CD14-positive monocyte (primary cell): ENCODE measurements at regions not wholly inside any gene's neighbourhood (a gene's known extent, or its start where the extent isn't known, plus 50 kb on each side); places are given as distances from the start of the nearest gene placed in this dataset.

Experiments
- DNase-seq, 3 donors: peaks; one replicate each; pipeline ENCODE4 v3.0.0-alpha.2; 2011 to 2022
- H2AFZ ChIP-seq: 2 replicates; pipeline ENCODE4 v1.6.0; 2012; ENCODE audit warnings: mild to moderate bottlenecking, low read depth, low read length, inconsistent platforms; ENCODE audit not compliant: insufficient read depth, poor library complexity, severe bottlenecking
- H3K27ac ChIP-seq, 2 donors: 1 replicate in 1 of 2; 2 replicates in 1 of 2; pipeline ENCODE4 v1.5.1; 2012 to 2013; ENCODE audit warnings: low read length in 2 of 2, control low read depth in 1 of 2, inconsistent platforms in 1 of 2, low read depth in 1 of 2, mild to moderate bottlenecking in 1 of 2
- H3K27me3 ChIP-seq, 2 donors: one replicate each; pipeline versions ENCODE4 v1.6.0 to v1.6.1; 2011 to 2013; ENCODE audit warnings: low read length in 2 of 2; ENCODE audit not compliant: control insufficient read depth in 2 of 2, insufficient read depth in 2 of 2
- H3K36me3 ChIP-seq, 2 donors: replicated peaks in 1 of 2; 1 replicate in 1 of 2; 2 replicates in 1 of 2; pipeline versions ENCODE4 v1.5.1 to v1.6.1; 2012 to 2013; ENCODE audit warnings: low read length in 2 of 2, control low read depth in 1 of 2, inconsistent platforms in 1 of 2, mild to moderate bottlenecking in 1 of 2; ENCODE audit not compliant: insufficient read depth in 2 of 2, control insufficient read depth in 1 of 2
- H3K4me1 ChIP-seq, 2 donors: 1 replicate in 1 of 2; 2 replicates in 1 of 2; pipeline versions ENCODE4 v1.5.1 to v1.6.1; 2012 to 2013; ENCODE audit warnings: low read length in 2 of 2, control low read depth in 1 of 2, inconsistent platforms in 1 of 2, mild to moderate bottlenecking in 1 of 2, moderate library complexity in 1 of 2; ENCODE audit not compliant: insufficient read depth in 2 of 2, control insufficient read depth in 1 of 2
- H3K4me2 ChIP-seq: replicated peaks from 2 replicates; pipeline ENCODE3; 2012; ENCODE audit warnings: low read length, moderate library complexity, mild to moderate bottlenecking; ENCODE audit not compliant: poor library complexity, severe bottlenecking; ENCODE audit errors: extremely low read depth
- H3K4me3 ChIP-seq, 3 experiments: fragments of 200-600 bp in 1 of 3; sonication (generic) in 1 of 3; replicated peaks in 1 of 3; 1 replicate in 2 of 3; 2 replicates in 1 of 3; pipeline ENCODE4 v1.5.1; 2011 to 2013; ENCODE audit warnings: low read length in 3 of 3, mild to moderate bottlenecking in 3 of 3, control low read depth in 2 of 3, low read depth in 2 of 3, inconsistent platforms in 1 of 3, moderate library complexity in 1 of 3
- H3K79me2 ChIP-seq: 2 replicates; pipeline ENCODE4 v1.6.0; 2012; ENCODE audit warnings: mild to moderate bottlenecking, control low read depth, inconsistent platforms, low read length, moderate library complexity; ENCODE audit not compliant: insufficient read depth
- H3K9ac ChIP-seq: 2 replicates; pipeline ENCODE4 v1.6.0; 2017; ENCODE audit warnings: low read length, mild to moderate bottlenecking; ENCODE audit not compliant: insufficient read depth, poor library complexity, severe bottlenecking
- H3K9me3 ChIP-seq, 2 donors: replicated peaks in 1 of 2; 1 replicate in 1 of 2; 2 replicates in 1 of 2; pipeline versions ENCODE4 v1.5.1 to v1.6.1; 2012 to 2013; ENCODE audit warnings: low read length in 2 of 2, control low read depth in 1 of 2; ENCODE audit not compliant: control insufficient read depth in 1 of 2, insufficient read depth in 1 of 2
- H4K20me1 ChIP-seq: 2 replicates; pipeline ENCODE4 v1.6.0; 2012; ENCODE audit warnings: mild to moderate bottlenecking, low read length, control low read depth, moderate library complexity; ENCODE audit not compliant: insufficient read depth
- H3K27ac Mint-ChIP-seq, 7 donors: one replicate each; pipeline ENCODE4 v1.8.0; 2020; ENCODE audit warnings: mild to moderate bottlenecking in 7 of 7, mixed read lengths in 7 of 7, moderate library complexity in 6 of 7, inconsistent platforms in 2 of 7
- H3K27me3 Mint-ChIP-seq, 3 donors: one replicate each; pipeline ENCODE4 v1.8.0; 2021 to 2022; ENCODE audit warnings: low read depth in 3 of 3, mild to moderate bottlenecking in 3 of 3, mixed read lengths in 3 of 3, moderate library complexity in 3 of 3, inconsistent platforms in 1 of 3
- H3K36me3 Mint-ChIP-seq, 2 donors: one replicate each; pipeline ENCODE4 v1.8.0; 2020; ENCODE audit warnings: mixed read lengths in 2 of 2, inconsistent platforms in 1 of 2, mild to moderate bottlenecking in 1 of 2
- H3K4me1 Mint-ChIP-seq: one replicate; pipeline ENCODE4 v1.8.0; 2020; ENCODE audit warnings: mild to moderate bottlenecking, mixed read lengths
- H3K4me3 Mint-ChIP-seq, 2 donors: one replicate each; pipeline ENCODE4 v1.8.0; 2020; ENCODE audit warnings: mild to moderate bottlenecking in 2 of 2, mixed read lengths in 2 of 2, moderate library complexity in 1 of 2
- H3K9me3 Mint-ChIP-seq, 7 donors: one replicate each; pipeline ENCODE4 v1.8.0; 2020 to 2022; ENCODE audit warnings: mixed read lengths in 7 of 7, mild to moderate bottlenecking in 6 of 7, moderate library complexity in 6 of 7, inconsistent platforms in 2 of 7
- WGBS: methylation state at CpG from one replicate; pipeline ENCODE4 v1.1.5; 2013; ENCODE audit warnings: missing lambda C conversion rate; ENCODE audit not compliant: insufficient coverage; 5-methylcytosine and 5-hydroxymethylcytosine counted together
- intact Hi-C, 2 donors: fragments of 100-400 bp; cut with micrococcal nuclease; formaldehyde crosslinking; loops; one replicate each; pipeline versions ENCODE4 v1.15.0 to v1.15.1; 2023
- TF ChIP-seq, protein P1 (sequence below): fragments of 200-600 bp; IDR thresholded peaks from one replicate; pipeline ENCODE4 v1.8.0; 2022; ENCODE audit warnings: antibody characterized with exemption, mild to moderate bottlenecking

- Mint-ChIP-seq H3K4me3 (peak overlapping the region; percentile 85 to 100), H3K9me3 (no peaks in the 10 kb centered on the region), H3K36me3 (no peaks in the 10 kb centered on the region), H3K27ac (peak overlapping the region; percentile 89 to 98 (median 95)), H3K4me1 (peaks cover 18% of the 10 kb centered on the region), H3K27me3 (no peaks in the 10 kb centered on the region)
- Histone ChIP-seq H2AFZ (peak overlapping the region; percentile 68), H3K9ac (peak overlapping the region; percentile 38), H3K36me3 (no peaks in the 10 kb centered on the region), H3K27me3 (no peaks in the 10 kb centered on the region), H3K27ac (peak overlapping the region; percentile 80 to 81), H3K79me2 (no peaks in the 10 kb centered on the region), H3K9me3 (no peaks in the 10 kb centered on the region), H3K4me2 (peak overlapping the region; percentile 69), H3K4me3 (peak overlapping the region; percentile 43 to 69 (median 66)), H3K4me1 (peaks cover 12 to 16% of the 10 kb centered on the region in 2 donors), H4K20me1 (no peaks in the 10 kb centered on the region)
- DNase-seq, result no peak
- intact Hi-C loops, result loop anchor here in 1 of 2 donors (10.0 kb wide), 1 partner anchor 903 kb away; the partner anchor contains the start of gene ANKRD50
- no CpG with 5 or more reads among the region's 3 CpGs for WGBS
- TF ChIP-seq, protein P1, sequence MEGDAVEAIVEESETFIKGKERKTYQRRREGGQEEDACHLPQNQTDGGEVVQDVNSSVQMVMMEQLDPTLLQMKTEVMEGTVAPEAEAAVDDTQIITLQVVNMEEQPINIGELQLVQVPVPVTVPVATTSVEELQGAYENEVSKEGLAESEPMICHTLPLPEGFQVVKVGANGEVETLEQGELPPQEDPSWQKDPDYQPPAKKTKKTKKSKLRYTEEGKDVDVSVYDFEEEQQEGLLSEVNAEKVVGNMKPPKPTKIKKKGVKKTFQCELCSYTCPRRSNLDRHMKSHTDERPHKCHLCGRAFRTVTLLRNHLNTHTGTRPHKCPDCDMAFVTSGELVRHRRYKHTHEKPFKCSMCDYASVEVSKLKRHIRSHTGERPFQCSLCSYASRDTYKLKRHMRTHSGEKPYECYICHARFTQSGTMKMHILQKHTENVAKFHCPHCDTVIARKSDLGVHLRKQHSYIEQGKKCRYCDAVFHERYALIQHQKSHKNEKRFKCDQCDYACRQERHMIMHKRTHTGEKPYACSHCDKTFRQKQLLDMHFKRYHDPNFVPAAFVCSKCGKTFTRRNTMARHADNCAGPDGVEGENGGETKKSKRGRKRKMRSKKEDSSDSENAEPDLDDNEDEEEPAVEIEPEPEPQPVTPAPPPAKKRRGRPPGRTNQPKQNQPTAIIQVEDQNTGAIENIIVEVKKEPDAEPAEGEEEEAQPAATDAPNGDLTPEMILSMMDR, result no peak
Observed at GRCh38 chr4:123812066-123812390, 415.4 kb downstream of the SPRY1 start.

GRCh38 chr4:123813901-123814300 is 417.3 kb downstream of the SPRY1 start:
- Histone ChIP-seq H3K4me3 (no peak overlapping the region), H4K20me1 (no peaks in the 10 kb centered on the region), H3K27ac (no peak overlapping the region), H3K79me2 (no peaks in the 10 kb centered on the region), H3K4me1 (peaks cover 16 to 19% of the 10 kb centered on the region in 2 donors), H2AFZ (no peak overlapping the region), H3K4me2 (no peak overlapping the region), H3K9ac (no peak overlapping the region), H3K27me3 (no peaks in the 10 kb centered on the region), H3K36me3 (no peaks in the 10 kb centered on the region), H3K9me3 (no peaks in the 10 kb centered on the region)
- no peaks in the 10 kb centered on the region for H3K36me3 Mint-ChIP-seq
- H3K27me3 Mint-ChIP-seq, result no peaks in the 10 kb centered on the region
- TF ChIP-seq, protein P1, result no peak
- H3K4me3 Mint-ChIP-seq, result no peak overlapping the region
- H3K9me3 Mint-ChIP-seq, result no peaks in the 10 kb centered on the region
- DNase-seq, result no peak
- intact Hi-C loops, result loop anchor here in 1 of 2 donors (10.0 kb wide), 1 partner anchor 901 kb away; the partner anchor contains the start of gene ANKRD50
- WGBS, result no CpG with 5 or more reads among the region's 2 CpGs
- peaks cover 23% of the 10 kb centered on the region for H3K4me1 Mint-ChIP-seq
- H3K27ac Mint-ChIP-seq, result no peak overlapping the region
